WERI-Rb-1 (cell line): ENCODE measurements at regions not wholly inside any gene's neighbourhood (a gene's known extent, or its start where the extent isn't known, plus 50 kb on each side); places are given as distances from the start of the nearest gene placed in this dataset.

Experiments
- DNase-seq: peaks from one replicate; pipeline ENCODE4 v3.0.0-alpha.2; 2020
- H3K27ac ChIP-seq: fragments of 250-450 bp; sonication (Bioruptor Pico); 2 replicates; pipeline ENCODE4 v1.5.1; 2020; ENCODE audit warnings: mild to moderate bottlenecking, moderate library complexity
- H3K27me3 ChIP-seq: fragments of 250-450 bp; sonication (Bioruptor Pico); 2 replicates; pipeline ENCODE4 v1.5.1; 2021; ENCODE audit warnings: mild to moderate bottlenecking, low read depth, moderate library complexity; ENCODE audit not compliant: insufficient read depth, severe bottlenecking
- H3K36me3 ChIP-seq: fragments of 250-450 bp; sonication (Bioruptor Pico); 2 replicates; pipeline ENCODE4 v1.5.1; 2020; ENCODE audit warnings: mild to moderate bottlenecking, moderate library complexity
- H3K4me3 ChIP-seq: 2 replicates; pipeline ENCODE4 v1.5.1; 2011; ENCODE audit warnings: low read depth, mild to moderate bottlenecking, control low read depth, low read length
- H3K9me3 ChIP-seq: fragments of 250-450 bp; sonication (Bioruptor Pico); 2 replicates; pipeline ENCODE4 v1.5.1; 2021; ENCODE audit warnings: mild to moderate bottlenecking, moderate library complexity; ENCODE audit not compliant: severe bottlenecking
- TF ChIP-seq, protein P1 (sequence below): IDR thresholded peaks from 2 replicates; pipeline ENCODE4 v1.5.1; 2011; ENCODE audit warnings: low read depth, mild to moderate bottlenecking, control low read depth, inconsistent platforms, low read length

DNA sequence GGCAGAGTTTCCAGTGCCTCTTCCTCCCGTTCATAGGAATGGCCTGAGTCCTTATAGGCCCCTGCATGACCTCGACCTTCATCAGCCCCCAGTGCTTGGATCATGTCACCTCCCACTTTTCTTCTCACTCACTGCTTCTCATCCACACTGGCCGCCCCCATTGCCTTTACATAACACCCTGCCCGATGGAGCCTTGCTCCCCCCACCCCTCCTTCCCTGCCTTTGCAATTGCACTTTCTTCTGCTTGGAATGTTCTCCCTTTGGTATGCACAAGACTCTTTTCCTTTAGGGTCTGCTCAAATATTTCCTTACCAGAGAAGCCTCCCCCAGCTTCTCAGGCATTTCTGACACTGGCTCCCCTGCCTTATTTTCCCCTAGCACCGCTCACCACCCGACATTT lies 125.2 kb upstream of the KCNJ6 start:
- DNase-seq, result no peak
- Histone ChIP-seq H3K27me3 (no peaks in the 10 kb centered on the region), H3K9me3 (no peaks in the 10 kb centered on the region), H3K27ac (no peak overlapping the region), H3K36me3 (no peaks in the 10 kb centered on the region), H3K4me3 (no peak overlapping the region)
- TF ChIP-seq, protein P1, sequence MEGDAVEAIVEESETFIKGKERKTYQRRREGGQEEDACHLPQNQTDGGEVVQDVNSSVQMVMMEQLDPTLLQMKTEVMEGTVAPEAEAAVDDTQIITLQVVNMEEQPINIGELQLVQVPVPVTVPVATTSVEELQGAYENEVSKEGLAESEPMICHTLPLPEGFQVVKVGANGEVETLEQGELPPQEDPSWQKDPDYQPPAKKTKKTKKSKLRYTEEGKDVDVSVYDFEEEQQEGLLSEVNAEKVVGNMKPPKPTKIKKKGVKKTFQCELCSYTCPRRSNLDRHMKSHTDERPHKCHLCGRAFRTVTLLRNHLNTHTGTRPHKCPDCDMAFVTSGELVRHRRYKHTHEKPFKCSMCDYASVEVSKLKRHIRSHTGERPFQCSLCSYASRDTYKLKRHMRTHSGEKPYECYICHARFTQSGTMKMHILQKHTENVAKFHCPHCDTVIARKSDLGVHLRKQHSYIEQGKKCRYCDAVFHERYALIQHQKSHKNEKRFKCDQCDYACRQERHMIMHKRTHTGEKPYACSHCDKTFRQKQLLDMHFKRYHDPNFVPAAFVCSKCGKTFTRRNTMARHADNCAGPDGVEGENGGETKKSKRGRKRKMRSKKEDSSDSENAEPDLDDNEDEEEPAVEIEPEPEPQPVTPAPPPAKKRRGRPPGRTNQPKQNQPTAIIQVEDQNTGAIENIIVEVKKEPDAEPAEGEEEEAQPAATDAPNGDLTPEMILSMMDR, result no peak

DNA sequence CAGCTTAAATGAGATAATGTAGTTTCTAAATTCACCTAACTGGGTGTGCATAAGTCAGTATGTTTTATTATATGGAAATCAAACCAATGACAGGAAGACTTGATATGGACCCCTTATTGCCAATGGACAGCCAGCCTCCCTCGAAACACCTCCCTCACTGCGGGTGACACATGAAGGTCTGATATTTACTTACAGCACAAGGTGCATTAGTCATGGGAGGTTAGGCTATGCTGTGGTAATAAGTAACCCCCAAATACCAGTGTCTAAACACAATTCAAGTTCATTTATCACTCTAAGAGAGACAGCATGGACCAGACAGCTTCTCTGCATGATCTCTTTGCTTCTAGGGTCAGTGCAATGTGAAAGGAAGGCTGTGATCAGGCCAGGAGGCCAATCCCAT lies 126.0 kb upstream of the KCNJ6 start:
- Histone ChIP-seq H3K9me3 (no peaks in the 10 kb centered on the region), H3K4me3 (no peak overlapping the region), H3K36me3 (no peaks in the 10 kb centered on the region), H3K27ac (no peak overlapping the region), H3K27me3 (no peaks in the 10 kb centered on the region)
- TF ChIP-seq, protein P1, result no peak
- DNase-seq, result no peak

GRCh38 chr21:38048167-38048566 lies 131.9 kb upstream of the KCNJ6 start:
- Histone ChIP-seq H3K27ac (no peak overlapping the region), H3K9me3 (no peaks in the 10 kb centered on the region), H3K36me3 (no peaks in the 10 kb centered on the region), H3K4me3 (no peak overlapping the region), H3K27me3 (no peaks in the 10 kb centered on the region)
- TF ChIP-seq, protein P1, result no peak
- DNase-seq, result no peak

DNA sequence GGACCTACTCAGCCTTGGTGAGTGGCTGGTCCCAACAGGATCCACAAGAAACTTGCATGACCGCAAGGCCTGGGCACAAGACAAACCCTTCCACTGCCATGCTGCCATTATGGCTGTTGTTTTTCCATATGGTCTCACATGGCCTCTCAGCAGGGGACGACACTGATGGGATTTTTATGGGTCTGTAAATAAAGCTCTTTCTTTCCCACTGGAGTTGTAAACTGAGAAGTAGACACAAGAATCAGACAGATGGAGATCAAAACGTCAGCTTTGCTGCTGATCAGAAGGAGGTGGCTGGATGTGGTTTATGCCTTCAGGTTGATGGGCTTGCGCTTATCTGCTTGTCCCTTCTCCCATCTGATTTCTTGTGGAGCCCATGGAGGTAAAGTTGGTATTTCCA lies 138.1 kb upstream of the KCNJ6 start:
- Histone ChIP-seq H3K9me3 (no peaks in the 10 kb centered on the region), H3K27me3 (no peaks in the 10 kb centered on the region), H3K27ac (no peak overlapping the region), H3K36me3 (no peaks in the 10 kb centered on the region), H3K4me3 (no peak overlapping the region)
- TF ChIP-seq, protein P1, result no peak
- DNase-seq, result peak; percentile 11

GRCh38 chr21:38056481-38056880 lies 140.2 kb upstream of the KCNJ6 start:
- H3K27me3 ChIP-seq, result no peaks in the 10 kb centered on the region
- no peak overlapping the region for H3K4me3 ChIP-seq
- H3K36me3 ChIP-seq, result no peaks in the 10 kb centered on the region
- H3K9me3 ChIP-seq, result no peaks in the 10 kb centered on the region
- TF ChIP-seq, protein P1, result no peak
- DNase-seq, result no peak
- no peak overlapping the region for H3K27ac ChIP-seq

DNA sequence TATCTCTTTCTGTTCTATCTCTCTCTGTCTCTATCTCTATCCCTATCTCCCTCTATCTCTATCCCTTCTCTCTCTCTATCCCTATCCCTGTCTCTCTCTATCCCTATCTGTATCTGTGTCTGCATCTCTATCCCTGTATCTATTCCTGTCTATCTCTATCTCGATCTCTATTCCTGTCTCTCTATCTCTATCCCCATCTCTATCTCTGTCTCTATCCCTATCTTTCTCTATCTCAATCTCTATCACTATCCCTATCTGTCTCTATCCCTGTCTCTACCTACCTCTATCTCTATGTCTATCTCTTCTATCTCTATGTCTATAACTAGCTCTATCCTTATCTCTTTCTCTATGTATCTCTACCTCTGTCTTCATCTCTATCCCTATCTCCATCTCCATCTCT lies 141.4 kb upstream of the KCNJ6 start:
- Histone ChIP-seq H3K27me3 (no peaks in the 10 kb centered on the region), H3K36me3 (no peaks in the 10 kb centered on the region), H3K27ac (no peak overlapping the region), H3K4me3 (no peak overlapping the region), H3K9me3 (no peaks in the 10 kb centered on the region)
- DNase-seq, result no peak
- TF ChIP-seq, protein P1, result no peak
